ENCODE measurements at regions not wholly inside any gene's neighbourhood (a gene's known extent, or its start where the extent isn't known, plus 50 kb on each side); places are given as distances from the start of the nearest gene placed in this dataset.

DNA sequence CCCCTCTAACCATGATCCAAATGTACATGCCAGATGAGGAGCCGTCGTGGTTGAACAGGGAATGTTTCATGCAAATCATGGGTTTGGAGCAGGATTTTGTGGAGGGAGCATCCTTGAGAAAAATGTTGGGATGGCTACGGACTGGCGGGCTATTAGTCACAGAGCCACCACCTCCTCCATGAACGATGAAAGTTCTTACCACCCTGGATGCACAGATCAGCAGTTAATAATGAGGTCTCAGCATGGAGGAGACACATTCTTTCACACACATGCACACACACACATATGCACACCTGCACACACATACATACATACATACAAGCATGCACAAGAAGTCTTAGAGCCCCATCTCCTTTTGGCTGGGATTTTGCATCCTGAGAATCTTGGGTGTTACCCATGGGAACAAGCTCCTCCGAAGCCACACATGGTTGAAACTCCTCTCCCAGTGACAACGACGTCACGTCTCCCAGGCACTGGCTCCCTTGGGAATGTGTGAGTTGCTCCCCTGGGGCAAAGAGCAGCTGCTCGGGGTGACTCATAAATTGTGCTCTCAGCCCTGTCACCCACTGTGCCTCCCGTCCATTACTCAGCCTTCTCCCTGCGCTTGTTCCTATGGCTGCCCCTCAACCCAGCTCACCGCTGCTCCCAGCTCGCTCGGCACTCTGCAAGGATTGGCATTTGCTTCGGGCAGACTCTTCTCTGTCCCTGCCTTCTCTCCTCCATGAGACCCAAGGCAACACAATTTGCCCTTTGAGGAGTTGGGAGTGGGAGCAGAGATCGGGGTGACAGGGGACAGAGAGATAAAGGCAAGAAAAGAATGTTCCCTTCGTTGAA lies 344.6 kb downstream of the SOX9 start:
- TF ChIP-seq CTCF (IDR thresholded peaks at IDR 0.05; ENCODE audit: insufficient read depth, low read length, poor library complexity, severe bottlenecking) (no peak), EZH2phosphoT487 (conservative IDR thresholded peaks at IDR 0.05; ENCODE audit: low read length) (no peak)
